ENCODE measurements at regions not wholly inside any gene's neighbourhood (a gene's known extent, or its start where the extent isn't known, plus 50 kb on each side); places are given as distances from the start of the nearest gene placed in this dataset.

DNA sequence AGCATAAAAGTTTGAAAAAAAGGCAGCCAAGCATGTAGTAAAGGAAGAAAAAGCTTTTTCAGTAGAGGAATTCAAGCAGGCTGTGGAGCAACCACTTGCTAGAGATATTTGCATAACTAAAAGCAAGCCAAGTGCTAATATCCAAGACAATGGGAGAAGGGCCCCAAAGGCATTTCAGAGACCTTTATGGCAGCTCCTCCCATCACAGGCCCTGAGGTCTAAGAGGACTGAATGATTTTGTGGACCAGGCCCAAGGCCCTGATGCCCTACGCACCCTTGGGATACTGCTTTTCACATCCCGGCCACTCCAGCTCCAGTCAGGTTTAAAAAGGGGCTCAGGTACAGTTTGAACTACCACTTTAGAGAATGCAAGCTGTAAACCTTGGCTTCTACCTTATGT is 261.7 kb upstream of the SEMA3C start:
- H3K4me1 ChIP-seq (ENCODE audit: control insufficient read depth, extremely low read depth, insufficient read depth, low read length): peaks cover under 1% of the 10 kb centered on the region
- TF ChIP-seq, protein P1, sequence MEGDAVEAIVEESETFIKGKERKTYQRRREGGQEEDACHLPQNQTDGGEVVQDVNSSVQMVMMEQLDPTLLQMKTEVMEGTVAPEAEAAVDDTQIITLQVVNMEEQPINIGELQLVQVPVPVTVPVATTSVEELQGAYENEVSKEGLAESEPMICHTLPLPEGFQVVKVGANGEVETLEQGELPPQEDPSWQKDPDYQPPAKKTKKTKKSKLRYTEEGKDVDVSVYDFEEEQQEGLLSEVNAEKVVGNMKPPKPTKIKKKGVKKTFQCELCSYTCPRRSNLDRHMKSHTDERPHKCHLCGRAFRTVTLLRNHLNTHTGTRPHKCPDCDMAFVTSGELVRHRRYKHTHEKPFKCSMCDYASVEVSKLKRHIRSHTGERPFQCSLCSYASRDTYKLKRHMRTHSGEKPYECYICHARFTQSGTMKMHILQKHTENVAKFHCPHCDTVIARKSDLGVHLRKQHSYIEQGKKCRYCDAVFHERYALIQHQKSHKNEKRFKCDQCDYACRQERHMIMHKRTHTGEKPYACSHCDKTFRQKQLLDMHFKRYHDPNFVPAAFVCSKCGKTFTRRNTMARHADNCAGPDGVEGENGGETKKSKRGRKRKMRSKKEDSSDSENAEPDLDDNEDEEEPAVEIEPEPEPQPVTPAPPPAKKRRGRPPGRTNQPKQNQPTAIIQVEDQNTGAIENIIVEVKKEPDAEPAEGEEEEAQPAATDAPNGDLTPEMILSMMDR (conservative IDR thresholded peaks at IDR 0.05 in 1 of 2, IDR thresholded peaks at IDR 0.05 in 1 of 2; ENCODE audit: low read depth in 1 of 2, low read length in 2 of 2): no peak
- no peak for TF ChIP-seq EZH2 (IDR thresholded peaks at IDR 0.05; ENCODE audit: low read length, missing control alignments)
- no peaks in the 10 kb centered on the region for H3K36me3 ChIP-seq (ENCODE audit: control insufficient read depth, insufficient read depth, low read length)
- no peaks in the 10 kb centered on the region for H4K20me1 ChIP-seq (ENCODE audit: control insufficient read depth, extremely low read depth, insufficient read depth, low read length)
- H3K27me3 ChIP-seq (ENCODE audit: control insufficient read depth, insufficient read depth, low read length): no peaks in the 10 kb centered on the region
- no peak overlapping the region for H3K27ac ChIP-seq (ENCODE audit: insufficient read depth, low read length)
- DNase-seq (ENCODE audit: low read depth in 2 of 2): no peak
- H3K79me2 ChIP-seq (ENCODE audit: control insufficient read depth, insufficient read depth, low read length): no peaks in the 10 kb centered on the region
- no peak overlapping the region for H3K4me3 ChIP-seq (replicated peaks in 1 of 4; ENCODE audit: control extremely low read depth in 1 of 4, insufficient read depth in 1 of 4, low read depth in 3 of 4, low read length in 4 of 4)
- H2AFZ ChIP-seq (ENCODE audit: low read length): no peak overlapping the region
- H3K9me3 ChIP-seq (ENCODE audit: control insufficient read depth, insufficient read depth, low read depth, low read length): no peaks in the 10 kb centered on the region
- H3K9ac ChIP-seq (ENCODE audit: insufficient read depth, low read length): no peak overlapping the region
- no peak overlapping the region for H3K4me2 ChIP-seq (ENCODE audit: extremely low read depth, insufficient read depth, low read length)

DNA sequence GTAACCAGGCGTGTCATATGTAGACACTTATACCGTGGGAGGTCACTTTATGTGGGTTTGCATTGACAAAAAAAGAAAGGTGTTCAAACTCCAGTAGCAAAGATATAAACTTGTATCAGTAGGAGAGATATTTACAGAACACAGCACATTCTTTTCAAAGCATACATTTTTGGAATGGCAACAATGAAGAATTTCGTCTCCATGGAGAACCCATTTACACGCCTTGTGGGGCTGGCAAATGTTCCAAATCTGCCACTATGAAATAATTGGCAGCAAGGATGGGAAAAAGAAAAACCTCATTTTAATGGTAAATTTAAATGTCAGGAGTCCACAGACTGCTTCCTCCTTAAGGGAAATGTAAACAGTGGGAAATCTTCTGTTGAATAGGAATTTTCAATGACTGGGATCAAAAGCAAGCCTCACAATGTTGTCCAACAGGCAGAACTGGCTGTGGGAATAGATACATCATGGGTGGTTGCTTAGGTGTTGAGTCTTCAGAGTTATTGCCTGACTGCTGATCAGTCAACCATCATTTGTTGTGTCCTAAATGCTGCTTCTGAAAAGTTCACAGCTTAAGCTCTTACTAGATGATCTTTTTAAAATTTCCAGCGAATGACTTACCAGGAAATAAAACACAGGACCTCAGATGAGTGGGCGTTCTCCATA is 256.6 kb upstream of the SEMA3C start:
- Histone ChIP-seq H2AFZ (ENCODE audit: low read length) (no peak overlapping the region), H3K4me1 (ENCODE audit: control insufficient read depth, extremely low read depth, insufficient read depth, low read length) (peaks cover 7% of the 10 kb centered on the region), H3K27me3 (ENCODE audit: control insufficient read depth, insufficient read depth, low read length) (no peaks in the 10 kb centered on the region), H3K9me3 (ENCODE audit: control insufficient read depth, insufficient read depth, low read depth, low read length) (no peaks in the 10 kb centered on the region), H3K36me3 (ENCODE audit: control insufficient read depth, insufficient read depth, low read length) (no peaks in the 10 kb centered on the region), H3K4me3 (replicated peaks in 1 of 4; ENCODE audit: control extremely low read depth in 1 of 4, insufficient read depth in 1 of 4, low read depth in 3 of 4, low read length in 4 of 4) (no peak overlapping the region), H3K9ac (ENCODE audit: insufficient read depth, low read length) (no peak overlapping the region), H4K20me1 (ENCODE audit: control insufficient read depth, extremely low read depth, insufficient read depth, low read length) (no peaks in the 10 kb centered on the region), H3K4me2 (ENCODE audit: extremely low read depth, insufficient read depth, low read length) (no peak overlapping the region), H3K27ac (ENCODE audit: insufficient read depth, low read length) (no peak overlapping the region), H3K79me2 (ENCODE audit: control insufficient read depth, insufficient read depth, low read length) (no peaks in the 10 kb centered on the region)
- TF ChIP-seq, protein P1 (conservative IDR thresholded peaks at IDR 0.05 in 1 of 2, IDR thresholded peaks at IDR 0.05 in 1 of 2; ENCODE audit: low read depth in 1 of 2, low read length in 2 of 2): no peak
- TF ChIP-seq EZH2 (IDR thresholded peaks at IDR 0.05; ENCODE audit: low read length, missing control alignments): no peak
- peak in 1 of 2 donors; percentile 60 for DNase-seq (ENCODE audit: low read depth in 2 of 2)

DNA sequence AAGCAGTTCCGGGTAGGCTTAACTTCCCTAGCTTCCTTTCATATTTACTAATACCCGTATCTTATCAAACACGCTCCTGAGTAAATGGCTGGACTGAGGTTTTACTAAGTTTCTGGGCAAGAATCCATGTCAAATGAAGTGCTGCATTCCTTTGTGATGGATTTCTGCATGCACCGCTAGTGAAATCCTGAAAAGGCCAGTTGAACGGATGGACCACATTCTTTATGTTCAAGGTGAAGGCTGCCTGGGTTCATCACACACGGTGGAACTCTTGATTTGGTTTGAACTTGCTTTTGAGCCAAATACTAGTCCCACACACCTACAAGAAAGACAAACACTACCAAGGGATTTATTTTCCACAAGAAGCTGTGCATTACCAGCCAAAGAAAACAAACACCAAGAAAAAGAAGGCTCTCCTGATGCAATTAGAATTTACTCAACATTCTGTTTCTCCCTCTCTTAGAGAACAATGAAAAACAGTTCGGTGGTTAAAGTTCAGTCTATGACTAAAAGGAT is 255.0 kb upstream of the SEMA3C start:
- Histone ChIP-seq H3K4me1 (ENCODE audit: control insufficient read depth, extremely low read depth, insufficient read depth, low read length) (peaks cover 11% of the 10 kb centered on the region), H3K4me3 (replicated peaks in 1 of 4; ENCODE audit: control extremely low read depth in 1 of 4, insufficient read depth in 1 of 4, low read depth in 3 of 4, low read length in 4 of 4) (peak overlapping the region in 1 of 4 experiments; percentile 26), H3K79me2 (ENCODE audit: control insufficient read depth, insufficient read depth, low read length) (no peaks in the 10 kb centered on the region), H3K36me3 (ENCODE audit: control insufficient read depth, insufficient read depth, low read length) (no peaks in the 10 kb centered on the region), H3K27ac (ENCODE audit: insufficient read depth, low read length) (no peak overlapping the region), H3K9ac (ENCODE audit: insufficient read depth, low read length) (no peak overlapping the region), H3K27me3 (ENCODE audit: control insufficient read depth, insufficient read depth, low read length) (no peaks in the 10 kb centered on the region), H3K4me2 (ENCODE audit: extremely low read depth, insufficient read depth, low read length) (peak overlapping the region; percentile 5), H2AFZ (ENCODE audit: low read length) (peak overlapping the region; percentile 17), H4K20me1 (ENCODE audit: control insufficient read depth, extremely low read depth, insufficient read depth, low read length) (no peaks in the 10 kb centered on the region), H3K9me3 (ENCODE audit: control insufficient read depth, insufficient read depth, low read depth, low read length) (no peaks in the 10 kb centered on the region)
- TF ChIP-seq EZH2 (IDR thresholded peaks at IDR 0.05; ENCODE audit: low read length, missing control alignments): no peak
- TF ChIP-seq, protein P1 (conservative IDR thresholded peaks at IDR 0.05 in 1 of 2, IDR thresholded peaks at IDR 0.05 in 1 of 2; ENCODE audit: low read depth in 1 of 2, low read length in 2 of 2): no peak
- DNase-seq (ENCODE audit: low read depth in 2 of 2): peak; percentile 86 to 99

All from fibroblast of lung (primary cell).